Glutamatergic neuron (in vitro differentiated cells): ENCODE measurements at regions not wholly inside any gene's neighbourhood (a gene's known extent, or its start where the extent isn't known, plus 50 kb on each side); places are given as distances from the start of the nearest gene placed in this dataset.

Experiments used
- DNase-seq: peaks from one replicate; pipeline ENCODE4 v3.0.0; 2022
- H3K27ac Mint-ChIP-seq: one replicate; pipeline ENCODE4 v1.8.0; 2020; ENCODE audit warnings: mild to moderate bottlenecking, mixed read lengths, inconsistent platforms; ENCODE audit not compliant: unreplicated experiment
- H3K27me3 Mint-ChIP-seq: one replicate; pipeline ENCODE4 v1.8.0; 2020; ENCODE audit warnings: mild to moderate bottlenecking, moderate library complexity, mixed read lengths, inconsistent platforms; ENCODE audit not compliant: unreplicated experiment
- H3K36me3 Mint-ChIP-seq: one replicate; pipeline ENCODE4 v1.8.0; 2020; ENCODE audit warnings: mild to moderate bottlenecking, mixed read lengths, inconsistent platforms; ENCODE audit not compliant: unreplicated experiment
- H3K4me1 Mint-ChIP-seq: one replicate; pipeline ENCODE4 v1.8.0; 2020; ENCODE audit warnings: mild to moderate bottlenecking, low read depth, mixed read lengths, inconsistent platforms; ENCODE audit not compliant: unreplicated experiment
- H3K4me3 Mint-ChIP-seq: one replicate; pipeline ENCODE4 v1.8.0; 2020; ENCODE audit warnings: mild to moderate bottlenecking, mixed read lengths, inconsistent platforms; ENCODE audit not compliant: unreplicated experiment
- H3K9me3 Mint-ChIP-seq: one replicate; pipeline ENCODE4 v1.8.0; 2020; ENCODE audit warnings: mild to moderate bottlenecking, moderate library complexity, mixed read lengths, inconsistent platforms; ENCODE audit not compliant: unreplicated experiment
- TF ChIP-seq, protein P1 (sequence below): fragments of 200-600 bp; sonication (generic); IDR thresholded peaks from one replicate; pipeline ENCODE4 v1.5.0; 2021; ENCODE audit not compliant: partially characterized antibody, unreplicated experiment

DNA sequence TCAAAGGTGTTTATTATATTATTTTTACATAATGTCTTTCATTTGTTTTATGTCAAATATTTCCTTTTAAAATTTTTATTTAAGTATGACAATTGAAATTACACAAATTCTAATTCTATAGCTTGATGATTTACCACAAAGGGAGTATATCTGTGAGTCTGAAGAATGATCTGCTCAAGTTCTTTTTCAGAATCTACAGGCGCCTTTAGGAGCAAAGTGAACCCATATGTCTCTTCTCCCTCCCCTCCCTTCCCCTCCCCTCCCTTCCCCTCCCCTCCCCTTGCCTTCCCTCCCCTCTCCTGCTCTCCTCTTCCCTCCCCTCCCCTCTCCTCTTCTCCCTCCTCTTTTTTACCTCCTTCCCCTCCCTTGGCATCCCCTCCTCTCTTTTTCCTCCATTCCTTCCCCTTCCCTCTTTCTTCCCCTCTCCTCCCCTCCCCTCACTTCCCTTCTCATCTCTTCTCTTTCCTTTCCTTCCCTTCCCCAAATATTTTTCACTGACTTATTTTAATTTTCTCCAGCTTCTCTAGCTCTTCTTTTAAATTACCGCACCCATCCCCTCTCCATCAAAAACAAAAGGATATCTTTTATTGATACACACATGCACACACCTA lies 495.3 kb upstream of the PIK3R1 start:
- H3K4me3 Mint-ChIP-seq = no peak overlapping the region
- no peaks in the 10 kb centered on the region for H3K36me3 Mint-ChIP-seq
- peaks cover 2% of the 10 kb centered on the region for H3K4me1 Mint-ChIP-seq
- H3K9me3 Mint-ChIP-seq = no peaks in the 10 kb centered on the region
- H3K27ac Mint-ChIP-seq = no peak overlapping the region
- TF ChIP-seq, protein P1, sequence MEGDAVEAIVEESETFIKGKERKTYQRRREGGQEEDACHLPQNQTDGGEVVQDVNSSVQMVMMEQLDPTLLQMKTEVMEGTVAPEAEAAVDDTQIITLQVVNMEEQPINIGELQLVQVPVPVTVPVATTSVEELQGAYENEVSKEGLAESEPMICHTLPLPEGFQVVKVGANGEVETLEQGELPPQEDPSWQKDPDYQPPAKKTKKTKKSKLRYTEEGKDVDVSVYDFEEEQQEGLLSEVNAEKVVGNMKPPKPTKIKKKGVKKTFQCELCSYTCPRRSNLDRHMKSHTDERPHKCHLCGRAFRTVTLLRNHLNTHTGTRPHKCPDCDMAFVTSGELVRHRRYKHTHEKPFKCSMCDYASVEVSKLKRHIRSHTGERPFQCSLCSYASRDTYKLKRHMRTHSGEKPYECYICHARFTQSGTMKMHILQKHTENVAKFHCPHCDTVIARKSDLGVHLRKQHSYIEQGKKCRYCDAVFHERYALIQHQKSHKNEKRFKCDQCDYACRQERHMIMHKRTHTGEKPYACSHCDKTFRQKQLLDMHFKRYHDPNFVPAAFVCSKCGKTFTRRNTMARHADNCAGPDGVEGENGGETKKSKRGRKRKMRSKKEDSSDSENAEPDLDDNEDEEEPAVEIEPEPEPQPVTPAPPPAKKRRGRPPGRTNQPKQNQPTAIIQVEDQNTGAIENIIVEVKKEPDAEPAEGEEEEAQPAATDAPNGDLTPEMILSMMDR = no peak
- peaks cover 2% of the 10 kb centered on the region for H3K27me3 Mint-ChIP-seq
- no peak for DNase-seq

DNA sequence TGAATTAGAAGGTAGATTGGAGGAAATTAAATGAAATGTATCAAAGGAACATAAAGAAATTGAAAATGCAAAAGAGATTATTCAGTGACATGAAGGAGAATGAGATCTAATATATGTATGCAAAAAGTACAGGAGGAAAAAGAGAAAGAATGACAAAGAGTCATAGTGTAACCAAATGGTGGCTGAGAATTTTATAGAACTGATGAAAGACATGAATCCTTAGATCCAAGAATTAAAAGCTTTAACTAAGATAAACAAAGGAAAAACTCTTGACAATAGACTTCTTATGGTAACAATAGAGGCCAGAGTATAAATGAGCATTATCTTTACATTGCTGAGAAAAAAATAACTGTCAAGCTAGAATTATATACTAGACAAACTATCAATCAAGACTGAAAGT lies 505.4 kb upstream of the CD180 start:
- TF ChIP-seq, protein P1 = no peak
- DNase-seq = no peak
- H3K4me3 Mint-ChIP-seq = no peak overlapping the region
- peaks cover 11% of the 10 kb centered on the region for H3K36me3 Mint-ChIP-seq
- H3K27me3 Mint-ChIP-seq = peaks cover 1% of the 10 kb centered on the region
- peaks cover 10% of the 10 kb centered on the region for H3K9me3 Mint-ChIP-seq
- H3K4me1 Mint-ChIP-seq = peaks cover 3% of the 10 kb centered on the region
- H3K27ac Mint-ChIP-seq = no peak overlapping the region

DNA sequence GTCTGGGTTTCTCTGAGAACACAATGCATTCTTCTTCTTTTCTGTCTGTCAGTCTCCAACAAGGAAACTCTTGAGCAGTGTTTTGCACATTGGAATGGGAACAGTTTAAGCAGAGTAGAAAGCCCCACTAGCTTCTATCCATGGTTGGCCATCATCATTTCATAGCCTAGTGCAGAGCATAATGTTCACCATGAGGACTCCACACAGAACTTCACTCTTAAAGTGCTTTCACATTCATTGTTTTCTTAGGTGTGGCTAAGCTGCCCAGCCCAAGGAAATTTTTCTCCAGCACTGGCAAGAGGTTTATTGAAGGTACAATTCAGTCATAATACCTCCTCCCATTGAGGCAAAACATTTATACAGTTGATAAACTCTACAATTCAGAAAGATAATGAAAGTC lies 503.0 kb upstream of the CD180 start:
- DNase-seq = no peak
- no peaks in the 10 kb centered on the region for H3K27me3 Mint-ChIP-seq
- H3K4me3 Mint-ChIP-seq = no peak overlapping the region
- TF ChIP-seq, protein P1 = no peak
- peaks cover 5% of the 10 kb centered on the region for H3K9me3 Mint-ChIP-seq
- H3K36me3 Mint-ChIP-seq = peaks cover 6% of the 10 kb centered on the region
- H3K4me1 Mint-ChIP-seq = peaks cover 3% of the 10 kb centered on the region
- H3K27ac Mint-ChIP-seq = no peak overlapping the region

DNA sequence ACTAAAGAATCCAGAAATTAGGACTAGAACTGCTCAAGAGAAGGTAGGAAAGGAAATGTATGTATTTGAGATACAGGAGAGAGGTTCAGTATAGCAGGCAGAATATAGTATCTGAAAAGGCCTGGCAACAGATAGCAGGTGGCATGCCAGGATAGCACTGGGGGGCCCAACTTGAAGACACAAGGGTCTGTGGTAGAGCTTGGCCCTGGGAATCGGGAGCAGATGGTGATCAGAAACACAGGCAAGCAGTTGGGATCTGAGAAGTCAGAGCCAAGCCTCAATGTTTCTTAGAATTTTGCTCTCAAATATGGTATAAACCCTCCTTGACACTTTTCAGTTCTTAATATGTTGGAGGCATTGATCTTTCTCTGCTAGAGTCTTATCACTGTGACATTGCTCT lies 499.8 kb upstream of the CD180 start:
- H3K27ac Mint-ChIP-seq = no peak overlapping the region
- no peak overlapping the region for H3K4me3 Mint-ChIP-seq

DNA sequence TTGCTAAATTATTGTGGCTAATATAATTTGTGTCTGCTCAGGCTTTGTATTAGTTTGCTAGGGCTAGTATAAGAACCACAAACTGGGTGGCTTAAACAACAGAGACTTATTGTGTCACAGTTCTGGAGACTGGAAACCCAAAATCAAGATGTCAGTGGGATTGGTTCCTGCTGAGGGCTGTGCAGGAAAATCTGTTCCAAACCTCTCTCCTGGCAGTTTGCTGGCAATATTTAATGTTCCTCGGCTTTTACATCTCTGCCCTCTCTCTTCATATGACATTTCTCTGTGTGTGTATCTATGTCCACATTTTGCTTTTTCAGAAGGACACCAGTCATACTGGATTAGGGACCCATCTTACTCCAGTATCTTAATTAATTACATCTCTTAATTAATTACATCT lies 498.8 kb upstream of the CD180 start:
- Mint-ChIP-seq H3K4me3 (no peak overlapping the region), H3K36me3 (no peaks in the 10 kb centered on the region), H3K27me3 (no peaks in the 10 kb centered on the region), H3K4me1 (peaks cover 1% of the 10 kb centered on the region), H3K27ac (no peak overlapping the region), H3K9me3 (peaks cover 1% of the 10 kb centered on the region)
- no peak for DNase-seq
- TF ChIP-seq, protein P1 = no peak

More for the DNA sequence above, 499.8 kb upstream of the CD180 start:
- Mint-ChIP-seq H3K4me1 (peaks cover 3% of the 10 kb centered on the region), H3K9me3 (peaks cover 3% of the 10 kb centered on the region), H3K36me3 (no peaks in the 10 kb centered on the region), H3K27me3 (no peaks in the 10 kb centered on the region)
- TF ChIP-seq, protein P1 = no peak
- no peak for DNase-seq
